ENCODE measurements at regions not wholly inside any gene's neighbourhood (a gene's known extent, or its start where the extent isn't known, plus 50 kb on each side); places are given as distances from the start of the nearest gene placed in this dataset.

DNA sequence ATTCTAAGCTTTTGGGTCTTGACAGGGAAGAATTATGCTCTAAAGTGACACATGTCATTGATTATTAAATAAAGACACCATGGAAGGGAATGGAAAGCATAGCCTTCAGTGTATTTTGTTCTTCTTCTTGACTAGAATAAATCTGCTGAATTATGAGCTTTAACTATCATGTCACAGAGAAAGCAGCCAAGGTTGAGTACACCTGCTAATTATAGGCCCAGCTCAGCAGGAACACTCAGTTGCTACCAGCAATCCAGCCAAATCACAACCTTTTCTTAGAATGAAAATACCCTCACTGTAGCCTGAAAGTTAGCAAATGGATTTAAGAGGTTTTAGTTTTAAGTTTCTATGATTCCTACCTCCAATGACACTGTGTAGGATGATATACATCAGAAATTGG is 225.3 kb upstream of the RHOBTB1 start:
- Mint-ChIP-seq H3K4me3 (no peak overlapping the region), H3K36me3 (ENCODE audit: insufficient read depth in 2 of 2) (no peaks in the 10 kb centered on the region), H3K9me3 (peaks cover 0 to 2% of the 10 kb centered on the region in 2 donors), H3K27me3 (ENCODE audit: low read depth) (no peaks in the 10 kb centered on the region), H3K27ac (no peak overlapping the region), H3K4me1 (ENCODE audit: low read depth) (no peaks in the 10 kb centered on the region)
- ATAC-seq (replicated peaks in 1 of 2) (no peak), DNase-seq (no peak)

DNA sequence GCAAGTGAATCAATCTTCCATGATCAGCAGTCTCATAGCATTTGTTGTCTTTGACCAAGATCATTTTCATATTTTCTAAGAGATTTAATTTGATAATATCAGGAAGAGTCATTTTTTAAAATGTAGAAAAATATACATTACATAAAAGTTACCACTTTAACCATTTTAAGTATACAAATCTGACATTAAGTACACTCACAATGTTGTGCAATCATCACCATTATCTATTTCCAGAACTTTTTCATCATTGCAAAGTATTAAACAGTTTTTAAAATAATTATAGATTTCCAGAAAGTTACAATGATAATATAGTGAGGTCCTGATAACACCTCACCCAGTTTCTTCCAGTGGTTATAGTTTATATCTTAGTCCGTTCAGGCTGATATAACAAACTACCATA is 222.5 kb upstream of the RHOBTB1 start:
- Mint-ChIP-seq H3K4me1 (ENCODE audit: low read depth) (no peaks in the 10 kb centered on the region), H3K4me3 (no peak overlapping the region), H3K9me3 (peaks cover 1 to 2% of the 10 kb centered on the region in 2 donors), H3K27me3 (ENCODE audit: low read depth) (no peaks in the 10 kb centered on the region), H3K27ac (no peak overlapping the region), H3K36me3 (ENCODE audit: insufficient read depth in 2 of 2) (no peaks in the 10 kb centered on the region)
- DNase-seq, result no peak
- ATAC-seq (replicated peaks in 1 of 2), result no peak

DNA sequence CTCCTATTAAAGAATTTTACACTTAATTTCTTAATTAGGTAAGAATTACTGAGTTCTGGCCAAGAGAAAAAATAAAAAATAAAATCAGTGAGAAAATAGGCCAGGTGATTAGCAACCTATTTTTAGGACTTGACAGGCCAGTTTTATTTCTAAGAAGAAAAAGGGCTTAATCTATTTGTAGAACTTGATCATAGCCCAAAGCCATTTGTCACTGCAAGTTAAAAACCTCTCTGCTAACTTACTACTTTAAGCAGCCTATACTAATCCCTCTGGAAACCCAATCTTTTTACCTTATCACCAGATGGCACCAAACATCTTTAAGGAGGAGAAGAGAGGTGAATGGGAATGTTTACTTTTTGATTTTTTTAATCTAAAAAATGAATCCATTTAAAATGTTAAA is 222.1 kb upstream of the RHOBTB1 start:
- Mint-ChIP-seq H3K27me3 (ENCODE audit: low read depth) (no peaks in the 10 kb centered on the region), H3K4me3 (no peak overlapping the region), H3K27ac (no peak overlapping the region), H3K4me1 (ENCODE audit: low read depth) (no peaks in the 10 kb centered on the region), H3K36me3 (ENCODE audit: insufficient read depth in 2 of 2) (no peaks in the 10 kb centered on the region), H3K9me3 (peaks cover 1 to 2% of the 10 kb centered on the region in 2 donors)
- DNase-seq (no peak), ATAC-seq (replicated peaks in 1 of 2) (no peak)

DNA sequence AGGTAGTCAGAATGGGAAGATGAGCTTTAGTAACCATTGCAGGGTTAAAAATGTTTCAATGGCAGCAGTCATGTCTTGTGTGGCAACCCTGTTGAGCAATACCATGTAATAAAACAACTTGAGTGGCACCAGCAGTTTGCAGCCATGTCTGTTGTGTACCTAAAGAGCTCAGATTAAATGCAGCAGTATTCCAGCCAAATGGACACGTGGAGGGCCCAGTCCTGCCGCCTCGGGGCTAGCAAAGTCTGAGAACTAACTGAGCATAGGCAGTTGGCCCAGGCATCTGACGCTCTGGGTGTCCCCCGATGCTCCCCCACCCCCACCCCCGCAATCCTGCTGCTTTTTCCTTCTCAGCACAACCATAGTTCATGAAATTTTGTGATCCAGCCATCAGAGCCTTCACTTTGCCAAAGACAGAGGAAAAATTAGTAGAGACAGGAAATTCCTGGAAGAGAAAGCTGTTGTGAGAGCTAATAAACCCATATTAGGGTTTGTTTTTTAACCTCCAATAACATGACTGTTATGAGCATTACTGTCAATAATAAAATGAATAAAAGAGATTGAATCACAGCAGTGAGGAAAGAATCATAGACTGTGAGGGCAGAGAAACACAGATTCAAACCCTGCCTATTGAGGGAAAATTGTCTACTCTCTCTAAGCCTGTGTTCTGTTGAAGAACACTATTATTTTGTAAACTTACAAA is 220.6 kb upstream of the RHOBTB1 start:
- no peak for DNase-seq
- no peaks in the 10 kb centered on the region for H3K27me3 Mint-ChIP-seq (ENCODE audit: low read depth)
- no peaks in the 10 kb centered on the region for H3K36me3 Mint-ChIP-seq (ENCODE audit: insufficient read depth in 2 of 2)
- no peak for ATAC-seq (replicated peaks in 1 of 2)
- no peak overlapping the region for H3K27ac Mint-ChIP-seq
- no peaks in the 10 kb centered on the region for H3K4me1 Mint-ChIP-seq (ENCODE audit: low read depth)
- no peak overlapping the region for H3K4me3 Mint-ChIP-seq
- H3K9me3 Mint-ChIP-seq, result peaks cover 1 to 2% of the 10 kb centered on the region in 2 donors

DNA sequence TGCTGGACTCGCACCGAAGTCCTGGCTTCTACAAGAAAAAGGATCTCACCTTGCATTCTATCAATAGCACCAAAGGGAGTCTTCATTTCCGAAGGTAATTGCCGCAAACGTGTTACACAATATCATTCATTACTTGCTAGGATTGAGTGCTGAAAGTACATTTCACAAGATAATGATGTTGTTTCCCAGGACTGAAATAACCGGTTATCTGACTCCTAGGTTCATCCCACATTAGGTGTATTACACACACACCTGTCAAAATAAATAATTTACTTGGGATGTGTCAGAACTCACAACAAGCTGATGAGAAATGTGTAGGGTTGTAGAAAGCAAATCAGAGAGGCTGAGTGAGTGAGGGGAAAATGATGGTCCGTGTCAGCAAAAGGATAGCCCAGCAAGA is 219.4 kb upstream of the RHOBTB1 start:
- Mint-ChIP-seq H3K36me3 (ENCODE audit: insufficient read depth in 2 of 2) (no peaks in the 10 kb centered on the region), H3K4me1 (ENCODE audit: low read depth) (no peaks in the 10 kb centered on the region), H3K27ac (no peak overlapping the region), H3K27me3 (ENCODE audit: low read depth) (no peaks in the 10 kb centered on the region), H3K9me3 (peaks cover 1 to 2% of the 10 kb centered on the region in 2 donors), H3K4me3 (no peak overlapping the region)
- DNase-seq (no peak), ATAC-seq (replicated peaks in 1 of 2) (no peak)

DNA sequence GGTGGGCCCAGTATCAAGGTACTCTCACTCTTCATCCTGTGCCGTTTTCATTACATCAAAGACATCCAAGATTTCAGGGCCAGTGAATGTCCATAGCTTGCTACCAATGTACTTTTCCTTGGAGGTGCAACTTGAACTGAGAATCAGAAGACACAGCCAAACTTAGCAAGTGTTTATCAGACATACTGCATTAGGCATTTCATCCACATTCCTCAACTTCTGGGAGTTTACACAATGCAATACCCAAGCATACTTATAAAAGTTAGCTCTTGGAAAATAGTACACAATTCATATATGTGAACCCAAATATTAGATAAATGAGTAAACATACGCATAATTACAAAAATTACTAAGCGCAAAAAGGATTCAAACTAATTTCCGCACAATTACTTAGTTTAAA is 216.3 kb upstream of the RHOBTB1 start:
- no peak overlapping the region for H3K27ac Mint-ChIP-seq
- H3K4me1 Mint-ChIP-seq (ENCODE audit: low read depth), result no peaks in the 10 kb centered on the region
- ATAC-seq (replicated peaks in 1 of 2) (no peak), DNase-seq (no peak)
- no peak overlapping the region for H3K4me3 Mint-ChIP-seq
- no peaks in the 10 kb centered on the region for H3K27me3 Mint-ChIP-seq (ENCODE audit: low read depth)
- no peaks in the 10 kb centered on the region for H3K36me3 Mint-ChIP-seq (ENCODE audit: insufficient read depth in 2 of 2)
- peaks cover 0 to 1% of the 10 kb centered on the region in 2 donors for H3K9me3 Mint-ChIP-seq

DNA sequence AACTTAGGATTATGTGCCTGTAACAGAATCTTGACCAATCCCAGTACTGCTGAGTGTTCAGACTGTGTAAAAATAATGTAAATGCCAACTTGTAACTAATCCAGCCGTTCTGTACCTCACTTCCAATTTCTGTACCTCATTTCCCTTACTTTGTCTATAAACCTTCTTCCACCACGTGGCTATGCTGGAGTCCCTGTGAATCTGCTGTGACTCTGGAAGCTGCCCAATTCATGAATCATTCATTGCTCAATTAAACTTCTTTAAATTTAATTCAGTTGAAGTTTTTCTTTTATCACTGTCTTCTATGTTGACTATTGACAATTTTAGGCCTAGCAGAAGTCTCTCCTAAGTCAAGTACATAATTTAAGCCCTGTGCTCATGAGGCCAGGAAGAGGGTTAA is 215.3 kb upstream of the RHOBTB1 start:
- H3K9me3 Mint-ChIP-seq, result peaks cover 0 to 1% of the 10 kb centered on the region in 2 donors
- ATAC-seq (replicated peaks in 1 of 2) (no peak), DNase-seq (no peak)
- H3K4me1 Mint-ChIP-seq (ENCODE audit: low read depth), result no peaks in the 10 kb centered on the region
- no peaks in the 10 kb centered on the region for H3K27me3 Mint-ChIP-seq (ENCODE audit: low read depth)
- no peaks in the 10 kb centered on the region for H3K36me3 Mint-ChIP-seq (ENCODE audit: insufficient read depth in 2 of 2)
- no peak overlapping the region for H3K27ac Mint-ChIP-seq
- no peak overlapping the region for H3K4me3 Mint-ChIP-seq

DNA sequence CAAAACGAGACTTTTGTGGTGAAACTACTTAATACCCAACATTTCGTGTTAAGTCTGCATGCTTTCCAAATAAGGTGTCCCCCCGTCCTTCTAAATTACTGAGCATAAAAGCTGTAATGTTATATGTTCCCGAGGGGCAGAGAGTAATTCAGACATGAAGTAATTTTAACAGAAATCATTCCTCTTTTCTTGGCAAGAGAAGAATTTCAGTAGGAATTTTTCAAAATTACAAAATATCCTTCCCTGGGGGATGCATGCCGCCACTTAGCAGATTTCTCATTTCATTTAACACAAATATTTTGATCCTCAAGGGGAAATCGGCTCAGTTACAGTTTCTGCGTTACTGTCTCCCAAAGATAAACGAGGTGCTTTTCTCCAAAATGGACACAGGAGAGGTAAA is 213.2 kb upstream of the RHOBTB1 start:
- Mint-ChIP-seq H3K4me3 (no peak overlapping the region), H3K27me3 (ENCODE audit: low read depth) (no peaks in the 10 kb centered on the region), H3K36me3 (ENCODE audit: insufficient read depth in 2 of 2) (no peaks in the 10 kb centered on the region), H3K4me1 (ENCODE audit: low read depth) (no peaks in the 10 kb centered on the region), H3K9me3 (no peaks in the 10 kb centered on the region), H3K27ac (no peak overlapping the region)
- ATAC-seq (replicated peaks in 1 of 2) (no peak), DNase-seq (no peak)

DNA sequence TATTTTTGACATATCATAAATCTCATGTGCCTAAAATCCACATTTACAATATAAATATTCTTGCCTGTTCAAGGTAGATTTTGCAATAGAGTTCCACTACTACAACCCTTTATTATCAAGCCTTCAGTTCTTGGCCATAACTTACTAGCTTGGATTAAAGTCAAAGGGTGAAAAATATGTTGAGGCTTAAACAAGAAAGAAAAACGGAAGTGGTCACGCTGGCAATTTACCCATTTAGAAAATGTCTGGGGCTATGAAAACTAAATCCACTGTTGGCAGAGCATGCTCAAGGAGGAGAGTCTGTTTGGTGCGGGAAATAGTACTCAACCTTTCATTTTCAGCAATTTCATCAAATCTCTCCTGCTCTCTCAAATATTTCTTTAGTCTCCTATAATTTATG is 209.8 kb upstream of the RHOBTB1 start:
- no peak overlapping the region for H3K4me3 Mint-ChIP-seq
- H3K4me1 Mint-ChIP-seq (ENCODE audit: low read depth), result no peaks in the 10 kb centered on the region
- no peak overlapping the region for H3K27ac Mint-ChIP-seq
- ATAC-seq (replicated peaks in 1 of 2) (no peak), DNase-seq (no peak)
- no peaks in the 10 kb centered on the region for H3K36me3 Mint-ChIP-seq (ENCODE audit: insufficient read depth in 2 of 2)
- no peaks in the 10 kb centered on the region for H3K9me3 Mint-ChIP-seq
- no peaks in the 10 kb centered on the region for H3K27me3 Mint-ChIP-seq (ENCODE audit: low read depth)

DNA sequence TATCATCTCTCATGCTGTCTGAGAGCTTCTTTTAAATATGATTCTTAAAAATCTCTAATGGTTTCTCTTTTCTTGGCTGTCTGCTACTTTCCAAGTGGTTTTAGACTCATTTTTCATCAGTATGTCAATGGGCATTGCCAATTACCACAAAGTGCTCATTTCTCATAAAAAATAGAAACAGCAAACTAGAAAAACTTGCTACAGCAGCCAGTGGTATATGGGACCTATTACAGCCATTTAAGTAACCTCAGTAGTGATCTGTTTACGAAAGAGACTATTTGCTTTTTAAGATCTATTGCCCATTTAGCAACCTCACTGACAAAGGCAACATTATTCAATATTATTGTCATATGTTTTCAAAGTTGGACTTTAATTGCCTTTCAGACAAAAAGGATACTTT is 207.1 kb upstream of the RHOBTB1 start:
- no peaks in the 10 kb centered on the region for H3K4me1 Mint-ChIP-seq (ENCODE audit: low read depth)
- no peak for DNase-seq
- H3K27me3 Mint-ChIP-seq (ENCODE audit: low read depth), result no peaks in the 10 kb centered on the region
- H3K27ac Mint-ChIP-seq, result no peak overlapping the region
- ATAC-seq (replicated peaks in 1 of 2), result no peak
- H3K4me3 Mint-ChIP-seq, result no peak overlapping the region
- H3K36me3 Mint-ChIP-seq (ENCODE audit: insufficient read depth in 2 of 2), result no peaks in the 10 kb centered on the region
- no peaks in the 10 kb centered on the region for H3K9me3 Mint-ChIP-seq

DNA sequence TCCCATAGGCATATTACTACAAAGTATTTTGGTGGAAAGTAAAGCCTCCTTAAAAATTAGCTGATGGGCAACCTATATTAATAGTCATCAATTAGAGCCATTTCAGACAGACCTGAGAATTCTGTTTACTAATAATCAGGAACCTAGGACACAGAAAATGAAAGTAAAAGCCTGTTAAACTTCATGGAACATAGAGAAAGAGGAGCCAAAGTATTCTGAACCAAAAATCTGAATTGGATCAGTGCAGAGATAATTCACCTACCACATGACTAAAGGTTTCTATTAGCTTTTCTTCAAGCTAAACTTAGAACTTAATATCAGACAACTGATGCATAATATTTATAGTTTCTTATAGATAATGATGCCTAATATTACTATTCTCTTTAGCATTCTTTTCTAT is 204.5 kb upstream of the RHOBTB1 start:
- H3K4me1 Mint-ChIP-seq (ENCODE audit: low read depth), result no peaks in the 10 kb centered on the region
- no peak for DNase-seq
- no peaks in the 10 kb centered on the region for H3K9me3 Mint-ChIP-seq
- H3K36me3 Mint-ChIP-seq (ENCODE audit: insufficient read depth in 2 of 2), result no peaks in the 10 kb centered on the region
- H3K4me3 Mint-ChIP-seq, result no peak overlapping the region
- ATAC-seq (replicated peaks in 1 of 2), result no peak
- no peak overlapping the region for H3K27ac Mint-ChIP-seq
- no peaks in the 10 kb centered on the region for H3K27me3 Mint-ChIP-seq (ENCODE audit: low read depth)

DNA sequence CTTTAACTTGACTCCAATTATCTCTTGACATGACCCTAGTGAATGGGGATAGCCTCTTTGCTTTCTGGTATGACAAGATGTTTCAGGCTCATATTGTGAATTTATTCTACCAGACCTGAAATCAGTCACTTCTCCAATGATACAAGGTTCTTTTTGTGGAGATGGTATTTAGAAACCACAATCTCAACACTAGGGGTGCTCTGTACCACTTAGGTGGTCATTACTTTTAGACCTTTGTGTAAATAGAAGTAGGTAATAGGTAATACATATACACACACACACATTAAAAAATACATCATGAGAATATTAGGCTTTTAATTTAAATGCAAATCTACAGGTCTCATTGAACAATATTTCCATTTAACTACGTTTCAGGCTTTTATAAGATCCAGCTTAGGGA is 199.0 kb upstream of the RHOBTB1 start:
- Mint-ChIP-seq H3K27ac (no peak overlapping the region), H3K4me1 (ENCODE audit: low read depth) (no peaks in the 10 kb centered on the region), H3K9me3 (no peaks in the 10 kb centered on the region), H3K4me3 (no peak overlapping the region), H3K27me3 (ENCODE audit: low read depth) (no peaks in the 10 kb centered on the region), H3K36me3 (ENCODE audit: insufficient read depth in 2 of 2) (no peaks in the 10 kb centered on the region)
- ATAC-seq (replicated peaks in 1 of 2) (no peak), DNase-seq (no peak)

DNA sequence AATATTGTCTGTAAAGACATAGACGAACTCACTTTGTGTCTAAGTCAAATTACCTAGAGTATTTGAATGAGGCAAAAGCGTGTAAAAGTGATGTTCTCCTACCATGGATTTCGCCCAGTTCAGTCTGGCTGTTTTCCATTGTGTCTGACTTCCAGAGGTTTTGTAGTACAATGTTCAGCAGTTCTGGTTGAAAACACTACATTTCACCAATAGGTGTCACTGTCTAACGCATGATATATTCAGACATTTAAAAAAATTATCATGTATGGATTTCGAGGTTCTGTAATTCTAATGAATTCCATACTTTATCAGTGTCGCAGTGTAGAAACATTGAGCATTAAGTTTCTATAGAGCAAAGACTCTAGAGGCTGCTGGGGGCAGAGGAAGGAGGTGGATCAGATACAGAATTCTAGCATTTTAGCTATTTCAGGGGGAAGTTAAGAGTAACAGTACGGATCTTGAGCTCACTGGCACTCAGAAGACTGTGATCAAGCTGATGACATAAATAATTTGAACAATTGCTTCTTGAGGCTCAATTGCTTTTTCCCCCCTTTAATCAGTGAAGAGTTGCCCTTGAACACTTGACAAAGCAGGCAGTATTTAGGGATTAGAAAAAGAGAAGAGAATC is 196.9 kb upstream of the RHOBTB1 start:
- ATAC-seq (replicated peaks in 1 of 2), result no peak
- H3K4me1 Mint-ChIP-seq (ENCODE audit: low read depth), result no peaks in the 10 kb centered on the region
- H3K4me3 Mint-ChIP-seq, result no peak overlapping the region
- no peak for DNase-seq
- no peaks in the 10 kb centered on the region for H3K36me3 Mint-ChIP-seq (ENCODE audit: insufficient read depth in 2 of 2)
- no peaks in the 10 kb centered on the region for H3K9me3 Mint-ChIP-seq
- no peaks in the 10 kb centered on the region for H3K27me3 Mint-ChIP-seq (ENCODE audit: low read depth)
- no peak overlapping the region for H3K27ac Mint-ChIP-seq

DNA sequence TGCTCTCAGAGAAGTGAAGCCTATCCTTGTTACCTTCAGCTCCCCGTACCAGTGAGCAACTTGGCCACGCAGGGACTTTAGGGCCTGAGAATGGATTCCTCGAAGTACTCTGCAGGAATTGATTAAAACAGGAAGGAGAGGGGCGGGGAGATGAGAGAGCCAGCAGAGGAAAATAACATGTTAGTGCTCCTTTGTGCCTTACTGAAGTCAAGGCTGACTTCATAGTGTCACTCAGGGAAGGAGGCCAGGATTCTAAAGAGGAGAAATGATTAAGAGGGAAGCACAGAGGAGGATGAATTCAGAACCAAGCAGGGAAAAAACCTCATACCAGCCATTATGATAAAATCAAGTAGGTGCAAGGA is 195.6 kb upstream of the RHOBTB1 start:
- no peak for ATAC-seq (replicated peaks in 1 of 2)
- no peak overlapping the region for H3K27ac Mint-ChIP-seq
- H3K9me3 Mint-ChIP-seq, result no peaks in the 10 kb centered on the region
- no peak for DNase-seq
- H3K27me3 Mint-ChIP-seq (ENCODE audit: low read depth), result no peaks in the 10 kb centered on the region
- no peaks in the 10 kb centered on the region for H3K36me3 Mint-ChIP-seq (ENCODE audit: insufficient read depth in 2 of 2)
- H3K4me1 Mint-ChIP-seq (ENCODE audit: low read depth), result no peaks in the 10 kb centered on the region
- no peak overlapping the region for H3K4me3 Mint-ChIP-seq
